AG04449 (cell line): ENCODE measurements at regions not wholly inside any gene's neighbourhood (a gene's known extent, or its start where the extent isn't known, plus 50 kb on each side); places are given as distances from the start of the nearest gene placed in this dataset.

Source experiments
- CTCF ChIA-PET: fragments of 350-600 bp; formaldehyde crosslinking; extraction: SDS; loops from one replicate; lab custom pipeline; 2021; ENCODE audit warnings: antibody characterized with exemption; lab: Yijun Ruan, JAX
- POLR2A ChIA-PET: fragments of 400-600, 350-600 bp; formaldehyde crosslinking; extraction: SDS; loops from one replicate; lab custom pipeline; 2020; ENCODE audit warnings: antibody characterized with exemption, inconsistent platforms; lab: Yijun Ruan, JAX
- DNase-seq: peaks from one replicate; pipeline ENCODE4 v3.0.0-alpha.2; 2010; ENCODE audit warnings: low read depth, low spot score
- H3K4me3 ChIP-seq: 2 replicates; pipeline ENCODE4 v1.5.1; 2011; ENCODE audit warnings: low read depth, mild to moderate bottlenecking, control low read depth, low read length
- TF ChIP-seq, protein P1 (sequence below): IDR thresholded peaks from one replicate; pipeline ENCODE4 v1.5.1; 2011; ENCODE audit warnings: mild to moderate bottlenecking, moderate library complexity, low read length, control low read depth, inconsistent platforms; ENCODE audit not compliant: insufficient read depth; ENCODE audit errors: missing control alignments

DNA sequence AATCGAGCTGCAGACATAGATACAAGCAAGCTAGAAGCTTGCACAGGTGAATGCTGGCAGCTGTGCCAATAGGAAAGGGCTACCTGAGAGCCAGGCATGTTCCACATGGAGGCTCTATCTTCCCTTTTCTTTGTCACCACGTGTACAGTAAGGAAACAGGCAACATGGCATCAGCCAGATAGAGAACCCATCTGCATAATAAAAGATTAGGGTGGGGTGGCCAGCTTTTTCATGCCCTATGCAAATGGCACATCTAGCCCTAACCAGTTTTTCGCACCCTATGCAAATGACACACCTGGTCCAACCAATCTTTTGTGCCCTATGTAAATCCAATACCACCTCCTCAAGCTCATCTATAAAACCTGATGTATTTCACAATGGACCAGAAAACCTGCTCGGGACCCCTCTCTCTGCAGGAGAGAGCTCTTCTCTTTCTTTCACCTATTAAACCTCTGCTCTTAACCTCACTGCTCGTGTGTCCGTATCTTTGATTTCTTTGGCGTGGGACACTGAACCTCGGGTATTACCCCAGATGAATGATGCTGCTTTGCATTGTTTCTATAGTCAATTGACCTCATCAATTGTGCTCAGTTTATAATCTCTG lies 93.9 kb downstream of the SLC30A10 start:
- POLR2A ChIA-PET = no interaction called here
- TF ChIP-seq, protein P1, sequence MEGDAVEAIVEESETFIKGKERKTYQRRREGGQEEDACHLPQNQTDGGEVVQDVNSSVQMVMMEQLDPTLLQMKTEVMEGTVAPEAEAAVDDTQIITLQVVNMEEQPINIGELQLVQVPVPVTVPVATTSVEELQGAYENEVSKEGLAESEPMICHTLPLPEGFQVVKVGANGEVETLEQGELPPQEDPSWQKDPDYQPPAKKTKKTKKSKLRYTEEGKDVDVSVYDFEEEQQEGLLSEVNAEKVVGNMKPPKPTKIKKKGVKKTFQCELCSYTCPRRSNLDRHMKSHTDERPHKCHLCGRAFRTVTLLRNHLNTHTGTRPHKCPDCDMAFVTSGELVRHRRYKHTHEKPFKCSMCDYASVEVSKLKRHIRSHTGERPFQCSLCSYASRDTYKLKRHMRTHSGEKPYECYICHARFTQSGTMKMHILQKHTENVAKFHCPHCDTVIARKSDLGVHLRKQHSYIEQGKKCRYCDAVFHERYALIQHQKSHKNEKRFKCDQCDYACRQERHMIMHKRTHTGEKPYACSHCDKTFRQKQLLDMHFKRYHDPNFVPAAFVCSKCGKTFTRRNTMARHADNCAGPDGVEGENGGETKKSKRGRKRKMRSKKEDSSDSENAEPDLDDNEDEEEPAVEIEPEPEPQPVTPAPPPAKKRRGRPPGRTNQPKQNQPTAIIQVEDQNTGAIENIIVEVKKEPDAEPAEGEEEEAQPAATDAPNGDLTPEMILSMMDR = no peak
- no peak for DNase-seq
- CTCF ChIA-PET = interaction anchor here (0.8 to 1.6 kb wide), 5 partner anchors 9 to 942 kb away, joined by 3 to 5 read pairs (median 4); no protein-coding TSS in a partner anchor
- H3K4me3 ChIP-seq = no peak overlapping the region

DNA sequence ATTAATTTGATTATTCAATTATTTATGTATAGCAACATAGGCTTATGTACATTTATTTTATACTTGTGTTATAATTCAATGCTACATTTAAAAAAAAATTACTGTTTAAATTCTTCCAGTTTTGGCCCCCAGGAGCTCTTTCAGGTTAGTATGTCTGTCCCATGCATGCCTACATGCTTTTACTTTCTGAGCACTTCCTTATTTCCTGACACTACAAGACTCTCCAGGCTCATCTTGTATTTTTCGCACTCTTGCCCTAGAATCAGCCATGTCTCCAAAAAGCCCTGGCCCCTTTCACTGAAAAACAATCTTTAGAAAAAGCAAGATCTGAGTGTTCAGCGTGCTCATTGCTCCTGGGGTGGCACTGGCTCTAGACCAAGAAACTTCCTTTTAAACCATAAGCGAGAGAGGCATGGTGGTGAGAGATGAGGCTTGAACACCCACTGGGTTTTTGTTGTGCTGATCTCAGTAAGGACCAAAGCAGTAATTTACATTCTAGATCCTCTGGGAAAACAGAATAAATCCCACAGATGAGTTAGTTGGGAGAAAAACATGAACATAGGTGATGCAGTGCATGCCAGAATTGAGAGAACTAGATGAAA lies 95.0 kb downstream of the SLC30A10 start:
- H3K4me3 ChIP-seq = no peak overlapping the region
- POLR2A ChIA-PET = no interaction called here
- DNase-seq = no peak
- CTCF ChIA-PET = interaction anchor here (0.8 kb wide), 1 partner anchor 943 kb away, joined by 3 read pairs; no protein-coding TSS in a partner anchor
- TF ChIP-seq, protein P1 = no peak

DNA sequence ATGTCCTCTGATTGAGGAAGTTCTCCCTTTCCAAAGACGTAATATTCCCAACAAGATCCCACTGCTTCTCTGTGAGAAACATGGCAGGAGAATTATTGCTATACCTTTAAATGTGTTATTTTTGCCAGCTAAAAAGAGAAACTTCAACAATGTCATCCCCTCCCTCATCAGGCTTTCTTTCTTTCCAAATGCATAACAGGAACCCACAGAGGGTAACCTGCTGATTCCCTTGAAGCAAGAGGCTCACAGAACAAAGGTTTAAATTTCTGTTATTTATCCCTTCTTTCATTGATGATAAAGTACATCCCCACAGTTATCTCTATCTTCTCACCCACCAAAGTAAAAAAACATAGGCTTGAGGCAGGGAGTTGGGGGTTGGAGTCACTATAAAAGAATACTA lies 102.1 kb downstream of the SLC30A10 start:
- no peak for DNase-seq
- ChIA-PET POLR2A (no interaction called here), CTCF (interaction anchor here (0.9 to 1.0 kb wide), 2 partner anchors 13 to 14 kb away, joined by 3 read pairs; no protein-coding TSS in a partner anchor)
- TF ChIP-seq, protein P1 = no peak
- H3K4me3 ChIP-seq = no peak overlapping the region

DNA sequence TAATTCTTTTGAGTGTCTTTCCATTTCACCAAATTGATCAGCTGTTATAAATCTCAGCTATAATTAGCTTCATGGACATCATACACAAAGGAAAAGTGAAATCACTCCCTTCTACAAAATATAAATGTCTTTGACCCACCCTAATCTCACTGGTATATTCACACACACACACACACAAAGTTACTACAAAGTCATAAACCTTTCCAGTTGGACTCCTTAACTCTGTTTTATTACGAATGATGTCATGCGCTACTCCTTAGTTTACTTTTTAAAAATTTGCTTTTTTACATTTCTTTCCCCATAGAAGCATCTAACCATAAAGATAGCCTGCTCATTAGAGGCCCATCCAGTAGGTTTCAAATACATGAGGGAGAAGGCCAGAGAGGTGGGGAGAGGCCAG lies 103.0 kb downstream of the SLC30A10 start:
- TF ChIP-seq, protein P1 = no peak
- no peak overlapping the region for H3K4me3 ChIP-seq
- ChIA-PET POLR2A (no interaction called here), CTCF (interaction anchor here (0.9 to 1.0 kb wide), 2 partner anchors 10 to 12 kb away, joined by 3 read pairs; no protein-coding TSS in a partner anchor)
- no peak for DNase-seq

DNA sequence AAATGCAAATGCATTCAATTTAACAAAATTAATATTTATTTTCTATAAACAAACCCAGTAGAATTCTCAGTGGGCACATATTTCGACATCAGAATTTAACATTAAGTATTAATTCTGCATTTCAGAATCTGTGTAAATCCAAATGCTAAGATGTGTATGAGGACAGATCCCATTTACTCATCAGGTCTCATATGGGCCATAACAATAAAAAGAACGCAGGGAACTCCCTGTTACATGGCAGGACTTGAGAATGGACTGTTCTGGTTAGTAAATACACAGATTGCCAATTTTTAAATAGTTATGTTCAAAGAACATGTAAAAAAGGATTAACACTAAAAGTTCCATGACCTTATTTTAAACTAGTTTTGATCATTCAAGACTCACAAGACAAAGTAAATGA lies 104.0 kb downstream of the SLC30A10 start:
- TF ChIP-seq, protein P1 = no peak
- POLR2A ChIA-PET = no interaction called here
- no peak overlapping the region for H3K4me3 ChIP-seq
- no peak for DNase-seq
- CTCF ChIA-PET = interaction anchor here (1.0 kb wide), 1 partner anchor 11 kb away, joined by 5 read pairs; no protein-coding TSS in a partner anchor

DNA sequence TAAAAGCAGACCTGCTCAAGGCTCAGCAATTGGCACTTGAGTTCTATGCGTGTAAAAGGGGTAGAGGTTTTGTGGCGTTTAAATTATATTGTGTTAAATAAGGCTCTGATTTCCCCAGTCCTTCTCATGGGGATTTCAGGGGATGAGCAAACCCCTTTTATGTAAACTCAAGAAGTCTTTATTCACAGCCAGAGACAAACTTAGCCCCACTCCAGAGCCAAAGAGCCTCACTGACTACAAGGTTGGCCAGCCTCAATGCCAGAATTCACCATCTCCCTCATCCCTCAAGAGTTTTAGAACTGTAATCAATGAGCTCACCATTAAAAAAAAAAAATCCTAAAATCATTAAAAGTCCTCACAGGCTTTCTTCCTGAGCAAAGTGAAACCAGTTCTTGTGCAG lies 107.8 kb downstream of the SLC30A10 start:
- DNase-seq = no peak
- no peak overlapping the region for H3K4me3 ChIP-seq
- TF ChIP-seq, protein P1 = no peak
- CTCF ChIA-PET = no interaction called here
- POLR2A ChIA-PET = no interaction called here
